ENCODE measurements at regions not wholly inside any gene's neighbourhood (a gene's known extent, or its start where the extent isn't known, plus 50 kb on each side); places are given as distances from the start of the nearest gene placed in this dataset.

DNA sequence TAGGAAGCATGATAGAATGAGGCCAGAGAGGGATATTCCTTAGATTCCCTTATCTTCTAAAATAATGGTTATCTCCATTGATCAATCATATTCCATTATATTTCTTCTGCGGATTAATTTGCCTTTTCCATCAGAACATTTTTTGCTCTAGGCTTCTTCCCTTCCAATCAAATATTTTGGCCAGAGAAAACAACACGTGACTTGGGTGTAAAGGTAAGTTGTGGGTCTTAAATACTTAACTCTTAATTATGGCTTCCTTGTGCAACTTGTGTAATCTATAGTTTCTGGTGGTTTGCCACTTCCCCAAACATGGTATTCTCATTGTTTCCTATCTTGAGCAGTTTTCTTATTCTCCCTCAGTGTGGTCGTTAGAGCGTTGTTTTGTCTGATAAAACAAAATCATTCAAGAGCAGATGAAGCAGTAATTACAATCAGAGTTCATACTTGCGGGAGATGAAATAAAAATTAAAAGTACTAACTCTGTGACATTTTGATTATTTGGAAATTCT is 889.3 kb downstream of the MAT2B start (continued):
- TF ChIP-seq STAT6 (CRISPR knock-in tag; conservative IDR thresholded peaks at IDR 0.05; ENCODE audit: low read depth), result no peak
- TF ChIP-seq ARID4B (CRISPR knock-in tag; IDR thresholded peaks at IDR 0.05; ENCODE audit: borderline replicate concordance), result no peak
- no peak for TF ChIP-seq ELF4 (CRISPR knock-in tag; IDR thresholded peaks at IDR 0.05; ENCODE audit: low read depth)
- TF ChIP-seq RELA (CRISPR knock-in tag; IDR thresholded peaks at IDR 0.05; ENCODE audit: borderline replicate concordance), result no peak
- TF ChIP-seq GRHL2 (CRISPR knock-in tag; IDR thresholded peaks at IDR 0.05; ENCODE audit: insufficient replicate concordance, severe bottlenecking), result no peak

- Mint-ChIP-seq H3K9me3 (peaks cover 3% of the 10 kb centered on the region; the same call in 1 of the 2 replicates), H3K27ac (no peak overlapping the region), H3K4me1 (no peaks in the 10 kb centered on the region), H3K4me3 (no peak overlapping the region), H3K36me3 (no peaks in the 10 kb centered on the region), H3K27me3 (ENCODE audit: low read depth) (no peaks in the 10 kb centered on the region)
- CTCF ChIA-PET, result no interaction called here
- ATAC-seq, result no peak
- no peak for DNase-seq (ENCODE audit: low spot score)
- POLR2A ChIA-PET, result no interaction called here
- TF ChIP-seq NR1H2 (CRISPR knock-in tag; IDR thresholded peaks at IDR 0.05) (no peak), JUN (CRISPR knock-in tag; IDR thresholded peaks at IDR 0.05) (no peak), AR (CRISPR knock-in tag; IDR thresholded peaks at IDR 0.05) (no peak), CREB1 (CRISPR knock-in tag; IDR thresholded peaks at IDR 0.05) (no peak), CBFB (CRISPR knock-in tag; IDR thresholded peaks at IDR 0.05; ENCODE audit: low read depth) (no peak), RELA (CRISPR knock-in tag; IDR thresholded peaks at IDR 0.05; ENCODE audit: borderline replicate concordance) (no peak), CREM (CRISPR knock-in tag; IDR thresholded peaks at IDR 0.05) (no peak), MAX (CRISPR knock-in tag; IDR thresholded peaks at IDR 0.05) (no peak), ARID4B (CRISPR knock-in tag; IDR thresholded peaks at IDR 0.05; ENCODE audit: borderline replicate concordance) (no peak), RORB (CRISPR knock-in tag; IDR thresholded peaks at IDR 0.05) (no peak), ZNF671 (CRISPR knock-in tag; IDR thresholded peaks at IDR 0.05) (no peak), TEAD4 (CRISPR knock-in tag; IDR thresholded peaks at IDR 0.05) (no peak), GABPB1 (CRISPR knock-in tag; IDR thresholded peaks at IDR 0.05) (no peak), E2F4 (CRISPR knock-in tag; IDR thresholded peaks at IDR 0.05; ENCODE audit: borderline replicate concordance, low read depth) (no peak)
- TF ChIP-seq, protein P1, sequence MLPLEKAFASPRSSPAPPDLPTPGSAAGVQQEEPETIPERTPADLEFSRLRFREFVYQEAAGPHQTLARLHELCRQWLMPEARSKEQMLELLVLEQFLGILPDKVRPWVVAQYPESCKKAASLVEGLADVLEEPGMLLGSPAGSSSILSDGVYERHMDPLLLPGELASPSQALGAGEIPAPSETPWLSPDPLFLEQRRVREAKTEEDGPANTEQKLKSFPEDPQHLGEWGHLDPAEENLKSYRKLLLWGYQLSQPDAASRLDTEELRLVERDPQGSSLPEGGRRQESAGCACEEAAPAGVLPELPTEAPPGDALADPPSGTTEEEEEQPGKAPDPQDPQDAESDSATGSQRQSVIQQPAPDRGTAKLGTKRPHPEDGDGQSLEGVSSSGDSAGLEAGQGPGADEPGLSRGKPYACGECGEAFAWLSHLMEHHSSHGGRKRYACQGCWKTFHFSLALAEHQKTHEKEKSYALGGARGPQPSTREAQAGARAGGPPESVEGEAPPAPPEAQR (CRISPR knock-in tag; IDR thresholded peaks at IDR 0.05), result no peak
Observed at GRCh38 chr5:164412531-164412930, 907.1 kb downstream of the MAT2B start.
